ENCODE measurements at regions not wholly inside any gene's neighbourhood (a gene's known extent, or its start where the extent isn't known, plus 50 kb on each side); places are given as distances from the start of the nearest gene placed in this dataset.

DNA sequence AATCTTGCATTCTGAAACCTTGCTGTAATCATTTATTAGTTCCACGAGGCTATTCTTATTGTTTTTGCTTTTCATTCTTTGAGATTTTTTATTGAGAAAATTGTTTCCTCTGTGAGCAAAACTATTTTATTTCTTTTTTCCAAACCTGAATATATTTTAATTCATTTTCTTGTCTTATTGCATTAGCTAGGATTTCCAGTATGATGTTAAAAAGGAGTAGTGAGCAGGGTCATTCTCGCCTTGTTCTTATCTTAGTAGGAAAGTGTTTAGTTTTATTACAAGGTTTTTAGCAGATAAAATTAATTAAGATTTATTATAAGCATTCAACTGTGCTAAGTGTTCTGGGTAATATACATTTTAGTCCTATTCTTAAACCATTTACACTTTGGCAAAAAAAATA is 214.6 kb upstream of the KLF6 start:
- no peak for DNase-seq

DNA sequence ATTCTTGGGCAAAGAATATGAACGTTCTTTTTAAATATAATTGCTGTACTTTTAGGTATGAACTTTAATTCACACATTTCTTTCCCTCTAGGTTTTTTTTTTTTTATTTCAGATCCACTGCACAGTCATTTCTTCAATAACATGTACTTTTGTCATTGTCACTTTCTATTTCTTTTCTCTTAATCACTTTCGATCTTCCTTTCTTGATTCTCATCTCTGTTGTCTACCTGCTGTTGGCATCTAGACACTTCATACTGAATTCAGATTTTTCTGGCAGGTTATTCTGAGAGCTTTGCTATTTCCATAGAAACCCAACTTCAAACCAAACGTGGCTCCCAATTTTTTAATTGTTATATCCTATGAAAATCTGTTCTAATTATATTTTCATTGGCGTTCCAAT is 211.7 kb upstream of the KLF6 start:
- no peak for DNase-seq

DNA sequence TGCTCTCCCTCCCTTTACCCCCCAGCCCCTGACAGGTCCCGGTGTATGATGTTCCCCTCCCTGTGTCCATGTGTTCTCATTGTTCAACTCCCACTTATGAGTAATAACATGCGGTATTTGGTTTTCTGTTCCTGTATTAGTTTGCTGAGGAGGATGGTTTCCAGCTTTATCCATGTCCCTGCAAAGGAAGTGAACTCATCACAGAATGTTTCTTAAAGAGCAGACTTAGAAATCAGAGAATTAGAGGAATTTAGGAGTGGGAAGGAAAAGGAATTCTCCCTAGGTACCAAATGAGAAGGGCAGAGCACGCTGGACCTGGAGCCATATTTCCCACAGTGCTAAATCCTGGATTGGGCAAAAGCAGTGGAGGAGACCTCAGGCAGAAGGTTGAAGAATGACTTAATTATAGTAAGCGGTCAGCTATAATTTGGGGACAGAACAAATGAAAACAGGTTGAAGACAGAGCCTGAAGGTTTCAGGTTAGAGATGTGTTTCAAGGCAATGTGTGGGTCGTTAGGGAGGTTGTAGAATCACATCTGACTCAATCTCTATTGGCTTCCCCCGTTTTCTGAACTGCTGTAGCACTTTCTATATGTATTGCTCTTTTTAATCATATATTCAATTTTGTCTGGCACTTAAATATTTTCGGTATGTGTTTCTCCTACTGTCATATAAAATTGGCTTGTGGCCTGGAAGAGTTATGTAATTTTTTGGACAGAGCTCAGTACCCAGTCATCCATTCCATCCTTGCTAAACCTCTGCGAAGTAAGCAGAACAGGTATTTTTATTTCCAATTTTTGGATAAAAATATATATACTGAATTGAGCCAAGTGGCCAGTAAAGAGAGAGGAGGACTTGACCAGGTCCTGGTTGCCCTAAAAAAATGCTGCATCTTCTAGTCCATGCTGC is 210.5 kb upstream of the KLF6 start:
- no peak for DNase-seq

DNA sequence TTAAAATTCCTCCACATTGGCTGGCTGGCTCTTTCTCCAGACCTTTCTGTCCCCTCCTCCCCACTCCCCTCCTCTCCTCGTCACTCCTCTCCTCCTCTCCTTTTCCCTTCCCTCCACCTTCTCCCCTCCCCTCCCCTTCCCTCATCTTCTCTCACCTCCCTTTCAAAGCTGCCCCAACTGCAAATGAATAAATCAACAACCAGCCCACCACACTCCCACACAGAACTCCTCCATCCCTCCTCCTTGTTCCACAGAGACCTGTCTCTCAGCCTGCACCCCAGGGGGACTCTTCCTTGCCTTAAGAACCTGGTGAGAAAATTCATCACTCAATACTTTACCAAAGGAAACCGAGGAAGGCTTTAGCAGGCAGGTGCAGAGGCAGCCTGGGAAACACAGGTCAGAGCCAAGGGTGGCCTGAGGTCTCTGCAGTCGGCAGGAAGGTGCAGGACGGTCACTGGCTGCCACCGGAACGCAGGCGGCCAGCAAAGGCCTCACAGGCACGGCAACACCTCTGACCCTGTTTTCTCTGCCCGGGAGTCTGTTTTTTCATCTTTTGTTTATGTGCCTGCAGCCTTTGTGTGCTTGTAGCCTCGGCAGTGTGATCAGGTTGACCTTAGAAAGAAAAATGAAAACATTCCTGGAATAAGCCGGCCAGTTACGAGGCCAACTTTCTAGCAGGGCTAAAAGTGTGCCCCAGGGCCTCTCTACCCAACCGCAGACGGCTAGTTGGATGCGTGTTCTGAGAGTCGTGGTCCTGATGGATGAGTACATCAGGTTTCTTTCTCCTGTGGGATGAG is 207.6 kb upstream of the KLF6 start:
- no peak for DNase-seq

DNA sequence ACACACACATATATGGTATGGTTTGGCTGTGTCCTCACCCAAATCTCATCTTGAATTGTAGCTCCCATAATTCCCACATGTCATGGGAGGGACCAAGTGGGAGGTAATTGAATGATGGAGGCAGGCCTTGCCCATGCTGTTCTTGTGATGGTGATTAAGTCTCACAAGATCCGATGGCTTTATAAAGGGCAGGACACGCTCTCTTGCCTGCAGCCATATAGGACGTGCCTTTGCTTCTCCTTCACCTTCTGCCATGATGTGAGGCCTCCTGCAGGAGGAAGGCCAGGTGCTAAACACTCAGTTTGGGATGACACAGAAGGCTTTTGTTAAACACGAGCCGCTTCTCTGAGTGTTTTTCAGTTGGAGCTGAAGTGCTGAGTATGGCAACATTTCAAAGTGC is 205.3 kb upstream of the KLF6 start:
- no peak for DNase-seq

DNA sequence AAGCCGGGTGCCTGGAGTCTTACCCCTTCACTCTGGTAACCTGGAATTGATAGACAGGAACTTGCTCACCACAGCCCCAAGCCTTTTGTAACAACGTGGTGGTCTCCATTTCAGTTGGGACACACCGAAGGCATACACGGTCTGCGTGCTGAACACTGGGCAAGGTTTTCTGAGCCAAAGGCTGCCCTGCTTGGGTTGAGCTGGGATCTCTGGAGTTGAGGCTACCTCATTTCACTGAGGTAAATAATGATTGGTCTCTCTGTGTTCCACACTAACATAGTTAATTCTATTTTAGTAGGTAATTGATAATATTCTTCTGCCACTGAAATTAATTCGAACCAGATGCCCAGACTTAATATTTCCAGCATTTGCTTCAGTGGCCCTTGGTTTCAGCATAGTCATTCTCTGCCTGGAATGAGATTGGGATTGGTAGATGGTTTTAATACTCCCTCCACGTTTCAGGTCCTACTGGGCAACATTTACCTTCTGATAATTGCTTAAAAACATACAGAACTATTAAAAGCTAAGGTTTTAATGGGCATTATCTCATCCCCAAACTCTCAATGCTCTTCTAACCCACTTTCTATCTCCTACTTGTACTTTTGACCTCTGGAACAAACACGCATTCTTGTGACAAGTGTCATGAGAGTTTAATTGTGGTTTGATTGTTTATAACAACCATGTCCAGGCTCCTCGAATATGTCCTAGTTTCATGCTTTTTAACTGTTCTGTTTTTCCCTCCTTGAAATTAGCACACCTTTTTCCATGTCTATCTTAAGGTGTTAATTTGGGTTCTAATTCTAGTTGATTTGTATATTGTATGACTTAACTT is 202.3 kb upstream of the KLF6 start:
- DNase-seq = no peak

DNA sequence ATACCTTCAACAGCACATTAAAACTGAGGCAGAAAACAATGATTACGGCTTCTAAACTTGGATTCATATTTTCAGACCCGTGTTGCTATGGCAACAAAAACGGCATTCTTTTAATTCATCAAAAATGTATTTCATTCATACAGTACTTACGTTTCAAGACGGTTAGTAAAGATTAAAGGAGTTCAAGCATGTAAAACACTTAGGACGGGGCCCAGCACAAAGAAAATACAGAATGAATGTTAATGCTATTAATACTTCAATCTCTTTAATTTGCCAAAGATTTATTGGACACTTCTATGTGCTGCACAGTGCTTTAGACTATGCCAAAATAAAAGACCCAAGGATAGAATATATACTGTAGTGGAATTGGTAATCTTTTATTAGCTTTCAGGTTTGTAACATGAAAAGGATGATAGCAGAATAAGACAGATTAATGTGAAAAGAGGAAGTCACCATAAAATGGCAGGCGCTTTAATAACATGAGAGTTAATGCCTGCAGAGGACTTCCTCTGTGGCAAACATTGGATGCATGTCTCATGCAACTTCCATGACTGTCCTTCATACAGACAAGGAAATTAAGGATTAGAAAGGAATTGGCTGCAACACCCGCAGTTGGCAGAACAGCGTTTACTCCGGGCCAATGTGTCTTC is 201.6 kb upstream of the KLF6 start:
- DNase-seq = no peak

DNA sequence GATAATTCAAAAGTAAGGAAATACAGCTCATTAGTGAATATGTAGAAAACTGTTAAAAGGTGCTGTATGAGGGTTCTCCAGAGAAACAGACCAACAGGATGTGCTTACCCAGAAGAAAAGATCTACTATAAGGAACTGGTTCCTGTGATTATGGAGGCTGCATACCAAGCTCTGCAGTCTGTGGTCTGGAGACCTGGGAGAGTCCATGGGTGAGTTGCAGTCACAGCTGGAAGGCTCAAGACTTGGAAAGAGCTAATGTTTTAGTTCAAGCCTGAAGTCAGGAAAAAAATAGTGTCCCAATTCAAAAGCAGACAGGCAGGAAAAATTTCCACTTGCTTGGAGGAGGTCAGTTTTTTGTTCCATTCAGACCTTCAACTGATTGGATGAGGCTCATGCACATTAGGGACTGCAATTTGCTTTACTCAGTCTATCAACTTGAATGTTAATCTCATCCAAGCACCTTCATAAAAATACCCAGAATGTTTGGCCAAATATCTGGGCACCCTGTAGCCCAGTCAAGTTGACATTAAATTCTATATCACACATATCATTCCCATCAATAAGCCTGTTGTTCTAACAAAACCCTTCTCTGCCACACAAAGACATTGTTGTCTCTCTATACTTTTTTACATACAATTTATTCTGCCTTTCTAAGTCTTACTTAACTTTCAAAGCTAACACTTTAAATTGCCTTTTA is 197.9 kb upstream of the KLF6 start:
- no peak for DNase-seq

DNA sequence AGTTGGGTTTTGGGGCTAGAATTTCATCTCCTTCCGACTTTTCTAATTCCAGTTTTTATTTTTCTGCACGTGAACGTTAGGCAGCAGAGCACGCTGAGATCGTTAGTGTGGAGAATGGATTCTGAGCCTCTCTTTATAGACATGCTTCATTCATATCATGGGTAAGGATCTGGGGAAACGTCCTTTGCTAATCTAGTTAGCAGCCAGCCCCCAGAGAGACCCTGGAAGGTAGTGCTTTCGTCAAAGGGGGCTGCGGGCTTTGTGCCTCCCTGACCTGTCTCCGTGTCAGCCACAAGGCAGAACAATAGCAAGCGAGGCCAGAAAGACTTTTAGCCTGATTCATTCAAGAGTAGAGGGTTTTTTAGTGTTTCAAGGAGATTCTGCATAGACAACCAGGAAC is 196.3 kb upstream of the KLF6 start:
- DNase-seq = no peak

DNA sequence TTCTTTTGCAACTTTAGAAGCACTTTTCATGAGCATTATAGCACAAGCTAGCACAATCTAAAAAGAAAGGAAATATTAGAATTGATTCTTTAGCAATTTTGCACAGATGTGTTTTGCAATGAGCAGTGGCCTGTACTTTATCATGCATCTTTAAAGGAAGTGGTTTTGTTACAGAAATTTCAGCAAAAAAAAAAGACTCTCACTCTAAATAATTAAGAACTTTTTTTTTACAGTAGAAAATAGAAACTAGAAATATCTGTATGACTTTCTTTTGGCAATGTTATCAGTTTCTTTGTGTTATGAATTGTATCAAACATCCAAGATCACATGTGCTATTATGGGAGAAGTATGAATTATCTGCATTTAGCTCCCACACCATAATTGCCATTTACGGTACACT is 195.7 kb upstream of the KLF6 start:
- DNase-seq = no peak

DNA sequence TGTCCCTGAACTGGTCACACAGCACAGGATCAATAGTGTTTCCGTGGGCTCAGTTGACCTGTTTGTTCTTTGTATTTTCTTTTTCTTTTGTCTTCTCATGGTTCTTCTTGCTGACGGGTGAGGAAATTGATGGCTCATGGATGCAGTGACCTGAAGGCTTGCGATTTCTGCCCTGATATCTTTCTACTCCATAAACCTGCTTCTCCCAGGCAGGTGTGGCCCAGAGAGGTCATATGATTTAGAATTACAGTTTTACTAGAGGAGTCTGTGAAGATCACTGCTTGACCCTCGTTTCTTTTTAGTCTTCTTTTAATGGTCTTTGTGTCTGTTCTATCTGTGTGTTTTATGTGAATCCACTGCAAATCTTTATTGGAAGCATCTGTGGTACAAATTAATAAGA is 195.1 kb upstream of the KLF6 start:
- DNase-seq = no peak

DNA sequence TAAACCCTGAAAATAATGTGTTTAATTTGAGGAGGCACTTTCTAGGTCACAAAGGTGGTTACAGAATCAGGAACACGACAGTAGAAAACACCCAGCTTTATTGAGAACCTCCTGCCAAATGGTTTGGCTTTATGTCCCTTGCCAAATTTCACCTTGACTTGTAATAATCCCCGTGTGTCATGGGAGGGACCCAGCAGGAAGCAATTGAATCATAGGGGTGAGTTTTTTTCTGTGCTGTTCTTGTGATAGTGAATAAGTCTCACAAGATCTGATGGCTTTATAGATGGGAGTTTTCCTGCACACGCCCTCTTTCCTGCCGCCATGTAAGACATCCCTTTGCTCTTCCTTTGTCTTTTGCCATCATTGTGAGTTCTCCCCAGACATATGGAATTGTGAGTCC is 193.8 kb upstream of the KLF6 start:
- no peak for DNase-seq

DNA sequence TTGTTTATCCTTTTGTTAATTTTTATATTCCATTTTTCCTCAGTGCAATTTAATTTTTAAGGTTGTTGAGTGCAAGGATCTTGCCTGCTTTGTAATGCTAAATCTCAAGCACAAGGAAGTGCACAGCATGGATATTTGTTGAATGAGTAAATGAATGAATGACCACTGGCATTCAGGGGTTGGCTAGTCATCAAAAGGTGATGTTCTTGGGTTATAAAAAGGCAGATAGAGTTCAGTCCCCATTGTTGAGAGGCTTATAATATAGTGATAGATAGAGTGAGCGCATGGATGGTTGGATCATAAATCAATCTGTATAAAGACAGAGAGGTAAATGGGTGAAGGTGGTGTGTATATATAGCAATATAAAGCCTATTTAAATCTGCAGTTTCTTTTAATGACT is 193.2 kb upstream of the KLF6 start:
- no peak for DNase-seq

DNA sequence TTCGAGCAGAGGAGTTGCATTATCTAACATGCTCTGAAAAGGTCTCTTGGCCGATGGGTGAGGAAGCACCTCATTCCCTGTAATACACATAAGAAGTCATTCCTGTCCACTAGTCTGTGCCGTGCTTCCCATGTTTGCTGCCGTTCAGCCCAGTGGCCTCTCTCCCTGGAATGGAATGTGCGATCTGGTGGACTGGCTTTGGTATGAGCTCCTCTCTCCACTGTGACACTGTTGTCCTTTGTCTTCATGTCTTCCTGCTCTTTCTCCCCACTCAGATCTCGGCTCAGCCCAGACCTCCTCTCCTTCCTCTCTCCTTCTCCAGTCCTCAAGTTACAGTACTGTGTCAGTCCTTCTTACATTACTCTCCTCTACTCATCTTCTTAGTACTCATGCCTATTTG is 192.8 kb upstream of the KLF6 start:
- DNase-seq = no peak

DNA sequence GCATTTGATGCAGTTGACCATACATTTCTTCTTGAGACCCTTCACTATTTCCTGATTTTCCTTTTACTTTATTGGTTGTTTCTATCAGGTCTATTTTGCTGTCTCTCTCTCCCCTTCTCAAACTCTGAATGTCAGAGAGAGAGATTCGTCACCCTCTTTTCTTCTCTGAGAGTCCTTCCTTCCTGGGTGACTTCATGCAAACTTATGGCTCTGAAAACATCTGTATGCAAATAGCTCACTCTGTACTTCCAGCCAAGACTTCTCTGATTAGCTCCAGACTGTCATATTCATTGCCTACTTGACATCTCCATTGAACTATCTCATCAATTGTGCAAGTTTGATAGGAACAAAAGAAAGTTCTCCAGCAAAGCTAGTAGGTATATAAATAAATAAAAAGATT is 191.7 kb upstream of the KLF6 start:
- no peak for DNase-seq

DNA sequence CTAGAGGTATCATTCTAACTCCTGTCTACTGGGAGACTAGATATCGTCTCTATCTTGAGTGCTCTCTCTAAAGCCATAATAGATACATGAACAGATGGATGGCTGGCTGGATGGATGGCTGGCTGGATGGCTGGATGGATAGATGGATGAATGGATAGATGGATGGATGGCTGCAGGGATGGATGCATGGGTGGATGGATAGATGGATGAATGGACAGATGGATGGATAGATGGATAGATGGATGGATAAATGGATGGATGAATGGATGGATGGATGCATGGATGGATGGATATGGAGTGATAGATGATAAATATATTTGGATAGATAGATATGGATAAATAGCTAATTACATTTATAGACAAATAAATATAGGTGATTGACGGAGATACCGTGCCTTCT is 191.2 kb upstream of the KLF6 start:
- no peak for DNase-seq

DNA sequence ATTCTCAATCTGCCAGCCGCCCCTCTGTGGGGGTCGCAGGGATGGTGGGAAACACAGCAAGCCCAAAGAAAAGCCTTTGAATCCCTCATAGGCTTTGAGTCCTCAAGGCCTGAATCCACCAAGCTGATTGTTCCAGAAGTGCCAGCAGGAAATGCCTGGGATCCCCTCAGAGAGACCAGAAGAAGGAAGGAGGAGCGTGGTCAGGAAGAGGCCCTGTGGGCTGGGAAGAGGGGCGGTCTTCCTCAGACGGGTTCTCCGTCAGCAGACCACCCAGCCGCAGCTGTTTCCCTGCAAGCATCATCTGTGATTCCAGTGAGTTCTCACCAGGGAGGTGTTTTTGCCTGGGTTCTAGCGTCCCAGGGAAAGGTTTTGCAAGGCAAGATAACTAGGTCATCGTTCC is 190.0 kb upstream of the KLF6 start:
- DNase-seq = no peak

DNA sequence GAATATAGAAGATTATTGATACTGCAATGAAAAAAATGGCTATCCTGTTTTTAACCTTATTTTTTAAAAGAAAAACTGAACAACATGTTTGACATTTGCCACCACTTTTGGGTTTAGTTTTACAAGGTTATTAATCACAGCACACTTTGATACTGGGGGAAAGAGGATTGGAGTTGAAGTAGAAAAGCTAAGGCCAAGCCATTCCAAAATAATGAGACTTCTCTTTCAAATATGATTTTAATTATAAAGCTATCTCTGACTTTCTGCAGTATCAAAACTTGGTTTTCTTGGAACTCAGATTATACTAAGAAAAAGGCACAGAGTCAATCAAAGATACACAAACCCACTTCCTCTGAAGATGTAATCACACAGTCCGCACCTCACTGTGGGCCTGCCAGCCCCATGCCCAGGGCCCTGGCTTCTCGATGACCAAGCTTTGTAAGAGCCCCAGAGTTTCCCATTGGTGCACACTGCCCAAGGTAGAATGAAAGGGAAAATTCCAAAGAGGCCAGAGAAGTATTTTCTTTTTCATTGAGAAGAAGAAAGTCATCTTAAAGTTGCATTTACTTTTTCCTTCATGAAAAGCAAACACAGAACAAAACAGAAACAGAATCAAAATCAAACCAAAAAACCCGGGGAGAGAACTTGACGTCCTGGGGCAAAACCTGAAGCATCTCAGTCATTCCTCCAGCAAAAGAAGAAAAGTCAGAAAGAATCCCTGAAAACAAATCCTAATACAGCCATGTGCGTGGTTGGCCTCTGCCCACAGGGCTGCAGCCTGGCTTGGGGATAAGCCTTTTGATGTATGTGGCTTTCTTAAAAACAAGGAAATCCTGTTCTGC is 187.7 kb upstream of the KLF6 start:
- DNase-seq = no peak

DNA sequence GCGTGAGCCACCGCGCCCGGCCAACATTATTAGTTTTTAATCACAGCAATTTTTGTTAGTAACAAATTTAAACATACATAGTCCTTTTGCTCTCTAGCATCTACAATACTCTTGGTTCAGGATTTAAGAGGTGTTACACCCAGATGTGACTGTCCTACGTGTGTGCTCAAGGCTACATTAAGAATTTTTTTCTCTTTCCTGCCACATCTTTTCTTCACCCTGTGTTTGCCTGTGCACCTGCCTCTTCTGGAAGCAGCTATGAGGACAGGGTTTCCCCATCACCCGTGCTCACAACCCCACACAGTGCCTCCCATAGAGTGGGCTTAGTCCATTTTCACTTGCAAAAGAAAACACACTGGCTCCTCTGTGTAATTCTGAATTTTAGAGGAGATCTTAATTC is 186.7 kb upstream of the KLF6 start:
- no peak for DNase-seq

DNA sequence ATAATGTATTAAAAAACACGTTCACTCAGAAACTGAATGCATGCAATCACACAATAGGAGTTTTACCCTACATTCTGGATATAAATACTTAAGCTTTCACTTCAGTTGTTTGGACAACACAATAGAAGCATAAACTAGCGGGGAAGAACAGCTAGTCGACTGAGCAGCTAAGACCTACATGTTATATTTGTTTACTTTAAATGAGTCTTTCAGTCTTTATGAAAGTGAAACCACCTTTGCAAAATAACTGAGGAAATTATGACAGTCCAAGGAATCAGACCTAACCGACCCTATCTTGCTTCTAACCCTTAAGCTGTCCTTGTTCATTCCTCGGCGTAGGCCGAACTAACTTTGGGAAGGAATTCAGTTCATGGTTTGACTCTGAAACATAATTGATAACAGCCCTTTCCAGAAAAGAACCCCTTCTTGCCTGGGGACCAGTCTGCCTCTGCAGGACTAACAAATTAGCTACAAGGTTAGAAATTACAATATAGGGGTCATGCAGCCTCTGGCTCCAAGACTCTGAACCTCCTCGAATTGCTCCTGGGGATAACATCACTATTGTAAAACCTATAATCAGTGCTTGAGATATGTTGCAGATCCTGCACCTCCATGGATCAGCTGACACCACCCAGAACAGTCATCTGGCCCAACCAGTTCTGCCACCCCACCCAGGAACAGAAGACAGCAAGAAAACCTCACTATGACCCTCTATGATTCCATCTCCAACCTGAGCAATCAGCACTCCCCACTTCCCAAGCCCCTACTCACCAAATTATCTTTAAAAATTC is 185.1 kb upstream of the KLF6 start:
- DNase-seq = no peak

DNA sequence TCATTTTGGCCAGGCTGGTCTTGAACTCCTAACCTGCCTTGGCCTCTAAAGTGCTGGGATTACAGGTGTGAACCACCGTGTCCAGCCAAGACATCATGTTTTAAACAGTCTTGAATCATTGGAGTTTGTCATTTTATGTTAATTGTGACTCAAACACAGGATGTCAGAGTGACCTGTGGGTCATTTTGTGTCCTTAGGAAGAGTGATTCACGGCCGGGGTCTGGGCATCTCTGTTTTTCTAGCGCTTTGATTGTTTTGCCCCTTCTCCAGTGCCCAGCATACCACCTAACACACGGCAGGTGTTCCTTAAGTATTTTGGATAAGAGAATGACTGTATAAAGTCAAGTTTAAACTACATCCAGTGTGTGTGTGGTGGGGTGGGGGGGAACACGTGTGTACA is 183.7 kb upstream of the KLF6 start:
- DNase-seq = no peak
